Esophagus squamous epithelium (tissue), 4 donors: ENCODE measurements at regions not wholly inside any gene's neighbourhood (a gene's known extent, or its start where the extent isn't known, plus 50 kb on each side); places are given as distances from the start of the nearest gene placed in this dataset.

Source experiments
- POLR2A ChIP-seq, 4 donors: fragments of 450-650 bp; IDR thresholded peaks; one replicate each; pipeline ENCODE4 v1.6.1; 2017; ENCODE audit warnings: antibody characterized with exemption in 4 of 4, mild to moderate bottlenecking in 4 of 4, moderate library complexity in 3 of 4
- TF ChIP-seq, protein P1 (sequence below), 6 experiments: fragments of 450-650 bp in 4 of 6; fragments of 200-600 bp in 2 of 6; sonication (generic) in 2 of 6; IDR thresholded peaks; one replicate each; pipeline ENCODE4 v1.5.1; 2016 to 2019; ENCODE audit warnings: antibody characterized with exemption in 6 of 6, mild to moderate bottlenecking in 4 of 6, moderate library complexity in 4 of 6

DNA sequence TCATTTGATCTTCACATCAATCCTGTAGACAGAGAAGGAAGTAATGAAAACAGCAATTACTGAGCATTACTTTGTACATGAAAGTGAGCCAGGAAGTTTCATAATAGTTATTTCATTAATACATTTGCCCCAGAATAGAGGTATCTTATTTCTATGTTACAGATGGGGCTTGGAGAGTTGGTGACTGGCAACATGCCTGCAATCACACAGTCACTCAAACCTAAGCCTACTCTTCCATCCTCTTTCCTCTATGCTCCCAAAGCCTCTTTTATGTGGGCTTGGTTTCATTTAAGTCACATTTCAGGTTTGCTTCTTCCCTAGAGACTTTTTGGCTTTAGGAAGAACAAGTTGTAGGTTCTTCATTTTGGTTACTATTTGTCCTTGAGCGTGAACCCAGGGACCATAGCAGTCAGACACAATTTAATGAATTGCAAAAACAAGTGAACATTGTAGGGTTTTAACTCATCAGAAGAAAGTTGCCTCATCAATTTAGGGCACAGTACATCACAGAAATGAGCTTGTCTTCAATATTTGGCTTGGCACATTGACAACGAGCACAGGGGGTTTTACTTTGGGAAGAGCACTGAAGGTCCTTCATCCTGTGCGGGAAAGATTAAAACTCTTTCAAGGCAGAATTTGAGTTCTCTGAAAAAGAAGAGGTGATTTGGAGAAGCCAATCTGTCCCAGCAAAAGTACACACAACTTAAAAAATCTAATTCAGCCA, 381.1 kb downstream of the TMEM38B start:
- TF ChIP-seq, protein P1, sequence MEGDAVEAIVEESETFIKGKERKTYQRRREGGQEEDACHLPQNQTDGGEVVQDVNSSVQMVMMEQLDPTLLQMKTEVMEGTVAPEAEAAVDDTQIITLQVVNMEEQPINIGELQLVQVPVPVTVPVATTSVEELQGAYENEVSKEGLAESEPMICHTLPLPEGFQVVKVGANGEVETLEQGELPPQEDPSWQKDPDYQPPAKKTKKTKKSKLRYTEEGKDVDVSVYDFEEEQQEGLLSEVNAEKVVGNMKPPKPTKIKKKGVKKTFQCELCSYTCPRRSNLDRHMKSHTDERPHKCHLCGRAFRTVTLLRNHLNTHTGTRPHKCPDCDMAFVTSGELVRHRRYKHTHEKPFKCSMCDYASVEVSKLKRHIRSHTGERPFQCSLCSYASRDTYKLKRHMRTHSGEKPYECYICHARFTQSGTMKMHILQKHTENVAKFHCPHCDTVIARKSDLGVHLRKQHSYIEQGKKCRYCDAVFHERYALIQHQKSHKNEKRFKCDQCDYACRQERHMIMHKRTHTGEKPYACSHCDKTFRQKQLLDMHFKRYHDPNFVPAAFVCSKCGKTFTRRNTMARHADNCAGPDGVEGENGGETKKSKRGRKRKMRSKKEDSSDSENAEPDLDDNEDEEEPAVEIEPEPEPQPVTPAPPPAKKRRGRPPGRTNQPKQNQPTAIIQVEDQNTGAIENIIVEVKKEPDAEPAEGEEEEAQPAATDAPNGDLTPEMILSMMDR (IDR thresholded peaks at IDR 0.05) = no peak
- TF ChIP-seq POLR2A (IDR thresholded peaks at IDR 0.05) = no peak
